Ascending aorta (tissue), 2 donors: ENCODE measurements at regions not wholly inside any gene's neighbourhood (a gene's known extent, or its start where the extent isn't known, plus 50 kb on each side); places are given as distances from the start of the nearest gene placed in this dataset.

Experiments used
- DNase-seq, 2 donors: peaks; one replicate each; pipeline ENCODE4 v3.0.0-alpha.2; 2019; ENCODE audit warnings: low spot score in 2 of 2
- H3K27ac ChIP-seq, 2 donors: fragments of 200-600 bp; sonication (generic); one replicate each; pipeline ENCODE4 v1.5.1; 2016 to 2017; ENCODE audit warnings: mild to moderate bottlenecking in 1 of 2
- H3K27me3 ChIP-seq: fragments of 200-600 bp; sonication (generic); one replicate; pipeline ENCODE4 v1.5.1; 2017
- H3K36me3 ChIP-seq, 2 donors: fragments of 200-600 bp; sonication (generic); one replicate each; pipeline ENCODE4 v1.5.1; 2016
- H3K4me1 ChIP-seq, 2 donors: fragments of 200-600 bp; sonication (generic); one replicate each; pipeline ENCODE4 v1.5.1; 2016 to 2017; ENCODE audit warnings: mild to moderate bottlenecking in 1 of 2
- H3K4me3 ChIP-seq, 2 donors: fragments of 200-600 bp; sonication (generic); one replicate each; pipeline ENCODE4 v1.5.1; 2016 to 2017; ENCODE audit warnings: mild to moderate bottlenecking in 1 of 2
- H3K9me3 ChIP-seq, 2 donors: fragments of 200-600 bp; sonication (generic); one replicate each; pipeline ENCODE4 v1.5.1; 2016
- intact Hi-C: fragments of 100-400 bp; cut with DNase I; formaldehyde crosslinking; loops from one replicate; pipeline ENCODE4 v1.15.1; 2023
- TF ChIP-seq, protein P1 (sequence below), 3 experiments: fragments of 200-600 bp in 2 of 3; fragments of 450-650 bp in 1 of 3; sonication (generic) in 2 of 3; IDR thresholded peaks; one replicate each; pipeline ENCODE4 v1.5.1; 2016 to 2019; ENCODE audit warnings: antibody characterized with exemption in 3 of 3, mild to moderate bottlenecking in 1 of 3, moderate library complexity in 1 of 3

DNA sequence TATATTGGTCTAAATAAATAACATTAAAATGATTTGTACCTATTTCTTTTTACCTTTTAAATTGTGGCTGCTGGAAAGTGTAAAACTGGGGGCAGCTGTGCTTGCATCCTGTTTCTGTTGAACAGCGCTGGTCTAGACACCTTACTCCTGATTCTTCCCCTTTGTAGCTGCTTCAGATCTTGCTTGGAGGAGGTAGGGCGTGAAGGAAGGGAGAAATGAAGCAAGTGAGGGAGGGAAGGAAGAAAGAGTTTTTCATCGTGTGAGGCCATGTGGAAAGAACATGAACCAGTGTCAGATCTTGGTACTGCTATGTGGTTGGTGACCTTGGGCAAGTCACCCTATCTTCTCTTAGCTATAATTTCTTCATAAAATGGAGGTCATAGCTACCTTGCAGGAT, 89.0 kb upstream of the SEC11C start:
- no peak overlapping the region for H3K4me3 ChIP-seq
- TF ChIP-seq, protein P1, sequence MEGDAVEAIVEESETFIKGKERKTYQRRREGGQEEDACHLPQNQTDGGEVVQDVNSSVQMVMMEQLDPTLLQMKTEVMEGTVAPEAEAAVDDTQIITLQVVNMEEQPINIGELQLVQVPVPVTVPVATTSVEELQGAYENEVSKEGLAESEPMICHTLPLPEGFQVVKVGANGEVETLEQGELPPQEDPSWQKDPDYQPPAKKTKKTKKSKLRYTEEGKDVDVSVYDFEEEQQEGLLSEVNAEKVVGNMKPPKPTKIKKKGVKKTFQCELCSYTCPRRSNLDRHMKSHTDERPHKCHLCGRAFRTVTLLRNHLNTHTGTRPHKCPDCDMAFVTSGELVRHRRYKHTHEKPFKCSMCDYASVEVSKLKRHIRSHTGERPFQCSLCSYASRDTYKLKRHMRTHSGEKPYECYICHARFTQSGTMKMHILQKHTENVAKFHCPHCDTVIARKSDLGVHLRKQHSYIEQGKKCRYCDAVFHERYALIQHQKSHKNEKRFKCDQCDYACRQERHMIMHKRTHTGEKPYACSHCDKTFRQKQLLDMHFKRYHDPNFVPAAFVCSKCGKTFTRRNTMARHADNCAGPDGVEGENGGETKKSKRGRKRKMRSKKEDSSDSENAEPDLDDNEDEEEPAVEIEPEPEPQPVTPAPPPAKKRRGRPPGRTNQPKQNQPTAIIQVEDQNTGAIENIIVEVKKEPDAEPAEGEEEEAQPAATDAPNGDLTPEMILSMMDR (IDR thresholded peaks at IDR 0.05), result no peak
- no peak overlapping the region for H3K27ac ChIP-seq
- H3K27me3 ChIP-seq, result no peaks in the 10 kb centered on the region
- H3K4me1 ChIP-seq, result peaks cover 6 to 45% of the 10 kb centered on the region in 2 donors
- peak in 1 of 2 donors; percentile 2 for DNase-seq
- H3K9me3 ChIP-seq, result no peaks in the 10 kb centered on the region
- no peaks in the 10 kb centered on the region for H3K36me3 ChIP-seq
- intact Hi-C loops, result no loop called here

DNA sequence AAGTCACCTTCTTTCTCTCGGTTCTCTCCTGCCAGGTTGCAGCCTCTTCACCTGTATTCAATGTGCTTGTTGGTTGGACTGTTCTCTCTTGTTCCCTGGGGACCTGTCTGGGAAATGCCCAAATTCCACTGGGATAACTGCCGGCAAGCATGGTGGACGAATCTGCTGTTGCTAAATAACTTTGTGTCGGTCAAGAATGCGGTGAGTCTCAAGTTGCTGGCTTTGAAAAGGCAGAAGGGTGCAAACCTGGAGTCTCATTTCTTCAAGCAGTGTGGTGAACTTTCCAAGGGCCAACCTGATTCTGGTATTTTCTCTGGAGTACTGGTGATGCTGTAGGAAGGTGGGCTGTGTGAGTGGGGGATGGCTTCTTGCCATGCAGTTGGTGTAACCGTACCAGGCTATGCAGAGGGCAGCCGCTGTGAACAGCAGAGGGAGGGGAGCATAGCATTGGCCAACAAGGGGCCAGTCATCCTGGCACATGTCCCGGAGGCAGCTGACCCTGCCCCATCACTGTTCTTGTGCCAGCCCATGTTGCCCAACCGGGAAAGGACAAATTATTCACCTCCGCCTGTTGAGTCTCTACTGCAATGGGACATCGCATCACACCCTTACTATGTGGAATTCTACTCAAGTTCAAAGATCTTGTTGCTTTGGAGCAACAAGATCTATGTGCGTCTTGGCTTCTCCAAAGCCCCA, 88.1 kb upstream of the SEC11C start:
- H3K4me3 ChIP-seq, result no peak overlapping the region
- H3K27ac ChIP-seq, result peak overlapping the region; percentile 71 to 83
- TF ChIP-seq, protein P1 (IDR thresholded peaks at IDR 0.05), result no peak
- DNase-seq, result peak; percentile 60 to 94
- no peaks in the 10 kb centered on the region for H3K27me3 ChIP-seq
- no peaks in the 10 kb centered on the region for H3K36me3 ChIP-seq
- H3K9me3 ChIP-seq, result no peaks in the 10 kb centered on the region
- peaks cover 6 to 45% of the 10 kb centered on the region in 2 donors for H3K4me1 ChIP-seq
- intact Hi-C loops, result loop anchor here (2.0 kb wide), 2 partner anchors 53 to 137 kb away; no protein-coding TSS in a partner anchor

DNA sequence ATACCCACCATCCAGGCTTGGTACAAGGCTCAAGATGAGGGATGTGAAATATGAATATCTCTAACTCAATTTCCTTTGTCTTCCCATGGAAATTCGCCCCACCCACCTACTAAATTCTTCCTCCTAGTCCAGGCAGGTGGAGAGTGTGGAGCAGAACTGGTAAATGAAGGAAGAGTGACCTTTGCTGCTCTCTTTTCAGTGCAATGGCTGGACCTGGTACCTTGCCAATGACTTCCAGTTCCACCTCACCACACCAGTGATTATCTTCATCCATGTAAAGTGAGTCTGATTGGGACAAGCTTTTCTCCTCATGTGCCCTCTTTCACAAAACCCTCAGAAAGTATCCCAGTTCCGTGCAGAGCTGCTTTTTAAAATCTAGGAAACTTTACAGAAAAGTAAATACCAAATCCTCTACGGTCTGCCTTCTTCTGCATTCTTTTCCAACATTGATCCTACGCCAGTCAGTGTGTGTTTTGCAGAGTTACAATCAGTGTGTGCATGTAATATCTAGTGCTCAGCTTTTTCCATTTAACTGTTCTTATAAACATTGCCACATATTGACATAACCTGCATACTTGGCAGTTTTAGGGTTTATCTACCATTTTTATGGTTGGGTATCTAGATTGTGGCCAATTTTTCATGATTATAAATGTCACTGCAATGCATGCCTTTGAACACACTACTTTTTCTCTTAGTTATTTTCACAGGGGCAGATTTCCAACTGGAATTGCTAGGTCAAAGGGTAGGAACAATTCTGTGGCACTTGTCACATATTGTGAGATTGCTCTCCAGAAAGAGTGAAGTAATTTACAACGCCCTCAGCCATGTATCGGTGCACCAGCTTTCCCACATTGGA, 86.5 kb upstream of the SEC11C start:
- TF ChIP-seq, protein P1 (IDR thresholded peaks at IDR 0.05), result no peak
- H3K9me3 ChIP-seq, result no peaks in the 10 kb centered on the region
- peak in 1 of 2 donors; percentile 62 for DNase-seq
- H3K27ac ChIP-seq, result peak overlapping the region; percentile 71 to 83
- no peaks in the 10 kb centered on the region for H3K27me3 ChIP-seq
- H3K36me3 ChIP-seq, result no peaks in the 10 kb centered on the region
- intact Hi-C loops, result loop anchor here (2.0 kb wide), 2 partner anchors 54 to 138 kb away; no protein-coding TSS in a partner anchor
- H3K4me1 ChIP-seq, result peaks cover 9 to 44% of the 10 kb centered on the region in 2 donors
- H3K4me3 ChIP-seq, result no peak overlapping the region

DNA sequence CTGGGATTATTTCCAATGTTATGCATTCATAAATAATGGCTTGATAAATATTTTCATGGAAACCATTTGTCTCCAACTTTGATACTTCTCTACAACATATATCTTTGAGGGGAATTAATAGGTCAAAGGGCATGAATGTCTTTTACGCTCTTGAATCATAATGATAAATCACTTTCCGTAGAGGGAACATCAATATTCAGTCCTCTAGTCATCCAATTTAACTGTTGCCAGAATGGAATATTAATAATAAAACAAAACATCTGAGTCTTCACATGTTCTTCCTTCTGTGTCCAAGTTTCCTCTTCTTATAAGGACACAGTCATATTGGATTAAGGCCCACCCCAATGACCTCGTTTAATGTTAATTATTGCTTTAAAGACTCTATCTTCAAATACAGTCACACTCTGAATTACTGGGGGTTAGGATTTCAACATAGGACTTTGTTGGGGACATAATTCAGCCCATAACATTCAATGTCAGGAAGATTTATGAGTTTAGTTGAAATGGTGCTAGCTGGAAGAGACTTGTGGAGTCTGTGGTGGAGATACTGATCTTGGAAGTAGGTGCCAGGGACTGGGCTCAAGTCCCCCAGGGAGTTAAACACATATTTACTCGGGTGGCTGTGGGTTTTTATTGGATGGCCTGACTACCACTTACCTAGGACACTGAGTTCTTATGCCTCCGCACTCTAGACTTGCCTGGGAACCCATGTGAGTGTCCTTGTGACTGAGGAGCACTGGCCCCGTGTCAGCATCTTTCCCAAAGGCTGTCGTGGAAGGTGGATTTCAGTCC, 85.0 kb upstream of the SEC11C start:
- intact Hi-C loops, result no loop called here
- H3K36me3 ChIP-seq, result no peaks in the 10 kb centered on the region
- no peaks in the 10 kb centered on the region for H3K27me3 ChIP-seq
- no peak overlapping the region for H3K4me3 ChIP-seq
- peak overlapping the region; percentile 63 to 83 for H3K27ac ChIP-seq
- DNase-seq, result peak; percentile 51 to 79
- no peaks in the 10 kb centered on the region for H3K9me3 ChIP-seq
- peaks cover 9 to 41% of the 10 kb centered on the region in 2 donors for H3K4me1 ChIP-seq
- TF ChIP-seq, protein P1 (IDR thresholded peaks at IDR 0.05), result no peak

DNA sequence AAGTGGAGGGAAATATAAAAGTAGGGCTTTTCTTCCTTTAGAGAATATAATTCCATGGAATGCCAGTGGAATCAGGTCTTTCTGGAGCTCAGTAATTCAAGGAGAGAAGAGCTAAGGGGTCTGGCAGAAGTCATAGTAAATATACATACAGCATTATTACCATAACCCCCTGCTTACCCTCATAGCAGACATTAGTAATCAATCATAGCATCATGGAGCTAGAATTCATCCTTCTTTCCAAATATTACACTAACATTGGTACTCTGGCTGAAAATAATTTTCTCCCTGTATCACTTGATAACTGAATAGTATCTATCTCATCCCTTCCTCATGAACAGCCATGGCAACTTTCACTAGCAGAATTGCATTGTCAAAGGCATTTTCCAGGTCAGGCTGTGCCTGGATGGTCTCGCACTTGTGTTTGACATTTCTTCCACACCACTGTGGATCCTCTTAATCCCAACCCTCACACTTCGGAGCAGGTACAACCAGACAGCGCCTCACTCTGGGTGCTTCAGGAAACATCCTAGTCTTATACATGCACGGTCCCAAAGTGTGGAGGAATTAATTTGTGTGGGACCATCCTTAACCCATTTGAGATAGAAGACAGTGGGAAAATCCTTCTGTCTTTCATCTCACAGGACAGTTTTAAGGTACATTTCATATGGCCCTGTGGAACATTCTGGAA, 84.2 kb upstream of the SEC11C start:
- no peak for DNase-seq
- Histone ChIP-seq H3K27ac (peak overlapping the region; percentile 63 to 83), H3K36me3 (no peaks in the 10 kb centered on the region), H3K4me1 (peaks cover 9 to 41% of the 10 kb centered on the region in 2 donors), H3K4me3 (no peak overlapping the region), H3K27me3 (no peaks in the 10 kb centered on the region), H3K9me3 (no peaks in the 10 kb centered on the region)
- intact Hi-C loops, result loop anchor here (2.0 kb wide), 1 partner anchor 197 kb away; no protein-coding TSS in a partner anchor
- TF ChIP-seq, protein P1 (IDR thresholded peaks at IDR 0.05), result peak in 1 of 3 experiments; percentile 13
